Thoracic aorta (tissue), 2 donors: ENCODE measurements at regions not wholly inside any gene's neighbourhood (a gene's known extent, or its start where the extent isn't known, plus 50 kb on each side); places are given as distances from the start of the nearest gene placed in this dataset.

Source experiments
- ATAC-seq: fragments of 150-250 bp; one replicate; pipeline ENCODE4 v1.8.0; 2017; ENCODE audit warnings: low read depth; ENCODE audit not compliant: insufficient number of reproducible peaks, low FRiP score
- DNase-seq: peaks from one replicate; pipeline ENCODE4 v3.0.0-alpha.2; 2020; ENCODE audit warnings: low spot score
- H3K27ac ChIP-seq, 2 donors: fragments of 200-600 bp; sonication (generic); 1 replicate in 1 of 2; 2 replicates in 1 of 2; pipeline ENCODE4 v1.5.1; 2016; ENCODE audit warnings: mild to moderate bottlenecking in 2 of 2, moderate library complexity in 2 of 2
- H3K27me3 ChIP-seq: fragments of 200-600 bp; sonication (generic); replicated peaks from 2 replicates; pipeline ENCODE4 v1.6.0; 2016; ENCODE audit warnings: mild to moderate bottlenecking; ENCODE audit not compliant: insufficient read depth
- H3K36me3 ChIP-seq: fragments of 200-600 bp; sonication (generic); one replicate; pipeline ENCODE4 v1.5.1; 2016
- H3K4me1 ChIP-seq, 2 donors: fragments of 200-600 bp; sonication (generic); 1 replicate in 1 of 2; 2 replicates in 1 of 2; pipeline versions ENCODE4 v1.5.1 to v1.6.0; 2016; ENCODE audit warnings: low read depth in 2 of 2, mild to moderate bottlenecking in 1 of 2; ENCODE audit not compliant: control insufficient read depth in 1 of 2
- H3K4me3 ChIP-seq: fragments of 200-600 bp; sonication (generic); 2 replicates; pipeline ENCODE4 v1.5.1; 2016; ENCODE audit warnings: mild to moderate bottlenecking
- H3K9me3 ChIP-seq: fragments of 200-600 bp; sonication (generic); 2 replicates; pipeline ENCODE4 v1.5.1; 2016
- CTCF ChIP-seq: fragments of 200-600 bp; sonication (generic); IDR thresholded peaks from one replicate; pipeline ENCODE4 v1.5.1; 2019; ENCODE audit warnings: antibody characterized with exemption

DNA sequence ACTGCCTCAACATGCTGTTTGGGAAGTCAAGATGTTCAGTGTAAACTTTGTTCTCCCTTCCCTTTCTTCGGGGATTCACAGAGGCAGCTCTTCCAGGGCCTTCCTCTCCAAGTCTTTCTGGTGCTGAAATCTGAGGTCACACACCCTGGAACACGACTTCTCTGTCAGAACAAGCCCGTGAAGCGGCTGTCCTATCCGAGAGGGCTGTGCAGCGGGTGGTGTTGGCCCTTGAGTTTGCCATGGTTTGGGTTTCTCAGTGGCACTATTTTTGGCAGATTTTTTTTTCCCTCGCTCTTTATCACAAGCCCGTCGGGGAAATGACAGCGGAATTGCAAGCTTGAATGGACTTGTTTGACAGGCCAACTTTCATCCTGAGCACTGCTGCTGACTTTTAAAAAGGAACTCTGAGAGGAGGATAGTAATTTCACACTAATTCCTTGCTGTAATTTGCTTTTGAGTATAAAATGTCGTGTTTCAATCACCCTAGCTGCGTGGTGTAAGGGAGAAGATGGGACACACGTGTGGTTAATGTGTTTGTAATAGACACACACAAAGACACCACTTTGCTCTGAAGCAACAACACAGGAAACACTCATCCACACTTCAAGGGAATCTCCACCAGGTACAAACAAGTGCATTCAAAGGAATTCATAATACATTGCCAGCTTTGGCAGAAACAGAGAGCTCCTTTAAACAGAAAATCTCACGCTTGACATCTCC lies 60.1 kb upstream of the TARBP1 start:
- DNase-seq (no peak), ATAC-seq (peak; percentile 8)
- H3K4me3 ChIP-seq = no peak overlapping the region
- no peak for TF ChIP-seq CTCF
- no peaks in the 10 kb centered on the region for H3K27me3 ChIP-seq
- no peaks in the 10 kb centered on the region for H3K9me3 ChIP-seq
- peaks cover 42 to 83% of the 10 kb centered on the region in 2 donors for H3K4me1 ChIP-seq
- peak overlapping the region; percentile 98 to 99 for H3K27ac ChIP-seq
- no peaks in the 10 kb centered on the region for H3K36me3 ChIP-seq

- H3K4me3 ChIP-seq = no peak overlapping the region
- H3K36me3 ChIP-seq = no peaks in the 10 kb centered on the region
- ATAC-seq (no peak), DNase-seq (no peak)
- H3K27ac ChIP-seq = peak overlapping the region; percentile 98 to 99
- no peaks in the 10 kb centered on the region for H3K27me3 ChIP-seq
- no peaks in the 10 kb centered on the region for H3K9me3 ChIP-seq
- TF ChIP-seq CTCF = no peak
- H3K4me1 ChIP-seq = peaks cover 42 to 83% of the 10 kb centered on the region in 2 donors
Measured at GRCh38 chr1:234538062-234538731, 59.2 kb upstream of the TARBP1 start.

DNA sequence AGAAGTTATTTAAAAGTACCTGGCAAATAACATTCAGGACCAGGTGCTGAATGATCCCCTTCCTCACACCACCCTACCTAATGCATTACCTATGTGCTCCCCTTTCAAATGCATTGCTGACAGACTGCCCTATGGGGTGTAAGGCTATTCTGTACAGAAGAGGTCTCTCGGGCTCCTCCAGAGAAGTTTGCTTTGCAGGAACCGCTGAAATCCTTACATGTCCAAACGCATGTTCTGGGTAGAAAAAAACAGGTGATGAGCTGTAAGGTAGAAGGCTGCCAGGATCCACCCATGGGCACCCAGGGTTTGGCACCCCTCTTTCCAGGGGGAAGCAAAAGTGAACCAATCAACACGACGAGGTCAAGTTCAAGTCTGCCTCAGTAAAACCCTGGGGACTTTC lies 58.3 kb upstream of the TARBP1 start:
- no peak for TF ChIP-seq CTCF
- H3K4me1 ChIP-seq = peaks cover 49 to 92% of the 10 kb centered on the region in 2 donors

DNA sequence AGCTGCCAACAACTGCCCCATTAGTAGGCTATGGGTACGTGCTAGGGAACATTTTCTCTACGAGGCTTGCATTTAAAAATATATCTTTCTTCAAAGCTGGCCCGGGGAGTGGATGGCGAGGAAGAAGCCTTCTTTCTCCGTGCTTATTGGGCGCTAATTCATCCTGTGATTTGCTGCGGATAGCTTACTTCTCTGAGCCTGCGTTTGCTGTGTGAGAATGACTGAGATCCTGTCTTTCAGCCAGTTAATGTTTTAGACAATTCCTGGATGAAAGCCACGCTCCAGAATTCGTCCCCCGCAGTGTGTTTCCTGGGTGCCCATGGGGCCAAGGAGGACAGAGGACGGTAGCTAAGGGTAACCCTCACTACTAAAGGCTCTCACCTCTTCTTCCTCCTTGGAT lies 57.8 kb upstream of the TARBP1 start:
- H3K36me3 ChIP-seq = no peaks in the 10 kb centered on the region
- H3K27ac ChIP-seq = peak overlapping the region; percentile 98 to 99
- H3K27me3 ChIP-seq = no peaks in the 10 kb centered on the region
- peaks cover 52 to 97% of the 10 kb centered on the region in 2 donors for H3K4me1 ChIP-seq
- no peak for TF ChIP-seq CTCF
- H3K4me3 ChIP-seq = no peak overlapping the region
- no peaks in the 10 kb centered on the region for H3K9me3 ChIP-seq
- ATAC-seq (no peak), DNase-seq (no peak)

More for the DNA sequence above, 58.3 kb upstream of the TARBP1 start:
- Histone ChIP-seq H3K36me3 (no peaks in the 10 kb centered on the region), H3K4me3 (no peak overlapping the region), H3K27ac (peak overlapping the region; percentile 98 to 99), H3K9me3 (no peaks in the 10 kb centered on the region), H3K27me3 (no peaks in the 10 kb centered on the region)
- DNase-seq (no peak), ATAC-seq (no peak)

GRCh38 chr1:234535763-234536515 lies 57.0 kb upstream of the TARBP1 start:
- DNase-seq (peak; percentile 29), ATAC-seq (peak; percentile 11)
- H3K27ac ChIP-seq = peak overlapping the region; percentile 98 to 99
- H3K27me3 ChIP-seq = no peaks in the 10 kb centered on the region
- no peaks in the 10 kb centered on the region for H3K9me3 ChIP-seq
- peaks cover 52 to 99% of the 10 kb centered on the region in 2 donors for H3K4me1 ChIP-seq
- no peak for TF ChIP-seq CTCF
- peak overlapping the region; percentile 7 for H3K4me3 ChIP-seq
- no peaks in the 10 kb centered on the region for H3K36me3 ChIP-seq
